HG02885 (cell line): ENCODE measurements at regions not wholly inside any gene's neighbourhood (a gene's known extent, or its start where the extent isn't known, plus 50 kb on each side); places are given as distances from the start of the nearest gene placed in this dataset.

Source experiments
- ATAC-seq: cut with Tn5 transposase; IDR thresholded peaks from one replicate; pipeline ENCODE4 v1.9.1; 2021; ENCODE audit warnings: mild to moderate bottlenecking; ENCODE audit not compliant: unreplicated experiment, poor library complexity

- no peak for ATAC-seq
Observed at GRCh38 chr3:124172816-124173215, 180.9 kb upstream of the ROPN1 start.

GRCh38 chr3:124174476-124174875 lies 182.6 kb upstream of the ROPN1 start:
- no peak for ATAC-seq

- no peak for ATAC-seq
Observed at GRCh38 chr3:124174910-124175874, 183.3 kb upstream of the ROPN1 start.

- ATAC-seq = no peak
Observed at GRCh38 chr3:124177071-124177470, 185.1 kb upstream of the ROPN1 start.

- no peak for ATAC-seq
Observed at GRCh38 chr3:124178531-124178930, 186.6 kb upstream of the ROPN1 start.

- no peak for ATAC-seq
Observed at GRCh38 chr3:124200407-124200806, 208.5 kb upstream of the ROPN1 start.

- ATAC-seq = no peak
Observed at GRCh38 chr3:124201226-124201625, 209.3 kb upstream of the ROPN1 start.

GRCh38 chr3:124201786-124202185 lies 209.9 kb upstream of the ROPN1 start:
- ATAC-seq = no peak

GRCh38 chr3:124202754-124203153 lies 210.8 kb upstream of the ROPN1 start:
- ATAC-seq = no peak

- no peak for ATAC-seq
Observed at GRCh38 chr3:124203292-124203691, 211.4 kb upstream of the ROPN1 start.

GRCh38 chr3:124206225-124207055 lies 214.5 kb upstream of the ROPN1 start:
- ATAC-seq = no peak

- no peak for ATAC-seq
Observed at GRCh38 chr3:124207077-124207476, 215.2 kb upstream of the ROPN1 start.

- ATAC-seq = peak; percentile 88
Observed at GRCh38 chr3:124207873-124208485, 216.1 kb upstream of the ROPN1 start.

GRCh38 chr3:124209426-124209825 lies 217.5 kb upstream of the ROPN1 start:
- ATAC-seq = no peak

GRCh38 chr3:124210899-124211298 lies 219.0 kb upstream of the ROPN1 start:
- no peak for ATAC-seq

GRCh38 chr3:124213641-124214040 lies 221.7 kb upstream of the ROPN1 start:
- ATAC-seq = no peak

GRCh38 chr3:124217542-124217941 lies 225.6 kb upstream of the ROPN1 start:
- ATAC-seq = no peak

- ATAC-seq = no peak
Observed at GRCh38 chr3:124221422-124221821, 229.5 kb upstream of the ROPN1 start.

- no peak for ATAC-seq
Observed at GRCh38 chr3:124223853-124224252, 231.9 kb upstream of the ROPN1 start.

GRCh38 chr3:124227150-124227630 lies 235.3 kb upstream of the ROPN1 start:
- ATAC-seq = no peak

- no peak for ATAC-seq
Observed at GRCh38 chr3:124229420-124229819, 237.5 kb upstream of the ROPN1 start.
